GM21528 (cell line): ENCODE measurements at regions not wholly inside any gene's neighbourhood (a gene's known extent, or its start where the extent isn't known, plus 50 kb on each side); places are given as distances from the start of the nearest gene placed in this dataset.
"Not testable (repeated sequence)": the region's sequence is repeated elsewhere in the genome, so short reads cannot be mapped to it uniquely, and the experiment has no call there.

Experiments used
- ATAC-seq: cut with Tn5 transposase; IDR thresholded peaks from one replicate; pipeline ENCODE4 v1.9.1; 2021; ENCODE audit warnings: mild to moderate bottlenecking, moderate library complexity; ENCODE audit not compliant: unreplicated experiment, low FRiP score

DNA sequence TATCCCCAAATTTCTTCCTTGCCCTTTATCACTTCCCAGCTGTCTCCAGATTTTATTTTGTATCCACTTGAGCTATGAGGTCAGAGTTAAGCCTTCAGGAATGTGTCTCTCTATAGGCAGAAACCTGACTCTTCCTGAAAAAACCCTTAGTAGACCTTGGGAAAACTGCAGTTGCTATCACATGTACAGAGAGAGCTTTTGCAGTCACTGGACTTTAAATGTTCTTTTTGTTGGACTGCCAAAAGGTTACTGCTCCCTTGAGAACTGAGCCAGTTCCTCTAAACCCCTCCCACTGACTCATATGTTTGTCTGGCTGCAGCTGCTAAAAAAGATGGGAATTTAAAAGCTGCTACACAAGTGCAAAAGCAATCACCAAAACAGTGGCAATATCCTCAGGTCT lies 169.1 kb upstream of the CCDC54 start:
- ATAC-seq = no peak

DNA sequence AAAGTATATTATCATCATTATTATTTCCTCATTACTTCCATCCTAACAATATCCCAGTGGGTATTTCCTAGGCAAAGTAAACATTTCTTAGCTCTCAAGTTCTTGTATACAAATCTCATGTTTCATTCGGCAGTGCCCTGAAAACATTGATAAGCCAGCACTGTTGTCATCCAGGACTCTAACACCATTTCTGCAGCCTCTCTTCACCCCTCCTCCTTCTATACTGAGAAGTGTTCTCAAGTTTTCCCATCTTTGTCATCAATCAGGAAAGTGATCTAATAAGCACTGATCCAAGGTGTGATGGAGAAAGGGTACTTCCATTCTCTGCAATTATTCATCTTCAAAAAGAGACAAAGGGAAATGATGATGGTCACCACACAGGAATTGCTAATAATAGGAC lies 168.4 kb upstream of the CCDC54 start:
- ATAC-seq = no peak

GRCh38 chr3:107209302-107209990 lies 167.8 kb upstream of the CCDC54 start:
- ATAC-seq = no peak

- no peak for ATAC-seq
Observed at GRCh38 chr3:107211608-107212007, 165.6 kb upstream of the CCDC54 start.

DNA sequence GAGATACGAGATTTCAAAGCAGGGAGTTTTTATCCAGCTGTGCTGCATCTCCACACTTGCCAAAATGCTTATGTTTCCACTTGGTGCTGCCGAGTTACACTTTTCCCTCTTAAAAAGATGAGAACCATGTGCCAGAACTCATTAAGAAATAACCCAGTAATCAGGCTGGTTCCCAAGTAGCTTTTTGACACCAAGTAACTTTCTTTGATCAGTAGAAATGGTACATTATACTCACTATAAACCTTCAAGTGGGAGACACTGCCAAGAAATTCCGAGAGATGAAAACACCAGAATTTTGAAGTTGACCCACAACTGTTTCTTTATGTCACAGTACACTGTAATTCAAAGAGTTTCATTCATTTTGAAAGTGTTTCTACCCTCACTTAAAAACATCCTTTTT lies 164.6 kb upstream of the CCDC54 start:
- no peak for ATAC-seq

- no peak for ATAC-seq
Observed at GRCh38 chr3:107213044-107213669, 164.1 kb upstream of the CCDC54 start.

GRCh38 chr3:107216229-107216628 lies 161.0 kb upstream of the CCDC54 start:
- no peak for ATAC-seq

DNA sequence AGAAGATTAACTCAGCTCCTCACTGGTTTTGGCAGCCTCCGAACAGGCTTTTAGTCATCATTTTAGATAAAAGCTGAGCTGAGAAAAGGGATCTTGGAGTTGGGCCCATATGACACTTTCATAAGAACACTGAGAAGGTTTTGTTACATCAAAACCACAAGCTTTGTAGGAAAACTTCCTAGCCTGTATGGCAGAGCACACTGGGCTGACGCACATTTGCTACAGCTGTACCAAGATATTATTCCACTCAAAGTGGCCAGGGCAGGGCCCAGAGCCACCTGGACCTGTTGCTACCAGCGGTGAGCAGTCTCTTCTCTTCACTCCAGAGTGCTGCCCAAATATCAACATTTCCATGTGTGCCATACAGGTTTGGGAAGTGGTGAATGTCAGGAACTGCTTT lies 160.5 kb upstream of the CCDC54 start:
- no peak for ATAC-seq

GRCh38 chr3:107217172-107217571 lies 160.1 kb upstream of the CCDC54 start:
- ATAC-seq = no peak

- no peak for ATAC-seq
Observed at GRCh38 chr3:107218864-107219269, 158.4 kb upstream of the CCDC54 start.

DNA sequence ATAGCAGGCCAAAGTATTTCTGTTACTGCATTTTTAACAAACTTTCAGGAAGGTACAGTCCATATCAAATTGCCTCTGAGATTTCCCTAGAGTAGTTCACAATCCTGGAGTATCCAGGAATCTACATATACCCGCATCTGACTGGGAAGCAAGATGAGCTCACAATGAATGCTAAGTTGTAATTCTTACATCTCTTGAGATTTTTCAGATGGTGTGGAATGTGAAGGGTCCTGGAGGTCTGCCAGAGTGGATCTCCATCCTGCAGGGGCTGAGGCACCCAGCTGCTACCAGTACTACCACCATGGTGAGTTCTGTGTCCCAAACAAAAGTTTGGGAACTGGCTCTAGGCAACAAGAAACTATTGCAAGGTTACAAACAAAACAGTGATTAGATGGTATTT lies 156.7 kb upstream of the CCDC54 start:
- ATAC-seq = no peak

DNA sequence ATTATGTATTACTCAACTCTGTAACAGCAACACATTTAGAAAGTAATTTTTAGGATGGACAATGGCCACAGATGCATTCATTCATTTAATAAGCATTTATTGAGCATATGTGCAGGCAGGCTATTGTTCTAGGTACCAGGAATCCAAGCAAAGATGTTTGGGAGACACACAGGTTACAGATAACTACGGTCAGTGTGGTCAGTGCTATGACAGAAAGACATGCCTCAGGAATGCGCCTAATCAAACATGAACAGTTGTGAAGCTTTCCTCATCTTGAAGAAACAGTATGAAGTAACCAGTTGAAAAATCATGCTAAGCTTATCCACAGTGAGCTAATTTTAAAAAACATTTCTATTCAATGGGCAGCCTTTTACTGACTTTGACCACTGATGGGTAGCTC lies 155.4 kb upstream of the CCDC54 start:
- no peak for ATAC-seq

DNA sequence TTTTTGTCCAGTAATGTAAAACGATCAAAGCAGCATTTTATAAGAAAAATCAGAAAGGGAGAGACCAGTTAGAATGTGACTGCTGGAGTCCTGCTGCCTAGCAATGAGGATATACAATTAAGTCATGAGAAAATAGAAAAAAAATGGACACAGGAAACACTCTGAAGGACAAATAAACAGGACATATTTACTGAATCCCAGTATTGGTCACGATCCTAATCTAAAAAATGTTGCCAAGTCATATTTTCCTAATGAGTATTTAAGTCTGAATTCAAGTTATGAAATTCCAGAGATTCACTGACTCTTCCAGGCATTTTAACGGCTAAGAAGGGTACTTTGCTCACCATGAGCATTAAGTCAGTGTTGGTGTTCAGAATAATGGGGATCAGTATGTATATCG lies 154.3 kb upstream of the CCDC54 start:
- ATAC-seq = no peak

GRCh38 chr3:107224026-107224596 lies 153.1 kb upstream of the CCDC54 start:
- ATAC-seq = no peak

GRCh38 chr3:107227091-107227490 lies 150.1 kb upstream of the CCDC54 start:
- no peak for ATAC-seq

- not testable (repeated sequence) for ATAC-seq
Observed at GRCh38 chr3:107233877-107234276, 143.4 kb upstream of the CCDC54 start.

DNA sequence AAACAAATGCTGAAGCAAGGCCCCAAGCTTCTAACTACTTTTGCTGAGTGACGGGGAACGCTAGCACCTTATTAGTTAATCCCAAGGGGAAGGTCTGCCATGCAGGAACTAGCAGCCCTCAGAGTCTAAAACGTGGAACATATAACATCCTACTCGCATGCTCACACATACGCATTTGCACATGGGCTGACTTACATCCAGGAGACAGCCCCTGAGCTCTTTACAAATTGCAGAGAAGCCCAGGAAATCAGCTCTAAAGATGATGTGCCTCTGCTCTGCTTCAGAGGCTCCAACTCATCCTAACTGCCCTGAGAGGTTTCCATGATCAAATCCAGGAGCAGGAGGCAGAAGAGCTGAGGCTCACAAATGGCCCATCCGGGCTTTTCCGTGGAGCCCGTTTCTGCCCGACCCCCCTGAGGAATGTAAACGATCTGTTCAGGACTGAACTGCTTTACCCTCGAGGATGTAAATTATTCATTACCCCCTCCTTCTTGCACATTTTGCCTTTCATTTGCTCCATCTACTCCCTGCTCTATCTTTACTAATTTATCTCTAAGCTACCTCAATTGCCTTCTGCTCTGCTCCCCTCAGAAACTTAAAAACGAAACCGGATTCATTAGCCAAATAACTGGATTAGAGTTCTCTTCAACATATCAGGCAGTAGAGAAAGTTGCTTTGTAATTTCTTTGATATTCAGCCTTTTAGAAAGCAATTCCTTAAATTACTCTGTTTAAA lies 141.9 kb upstream of the CCDC54 start:
- peak; percentile 7 for ATAC-seq

GRCh38 chr3:107235928-107236315 lies 141.3 kb upstream of the CCDC54 start:
- ATAC-seq = peak; percentile 74

- ATAC-seq = no peak
Observed at GRCh38 chr3:107236655-107237337, 140.4 kb upstream of the CCDC54 start.

- no peak for ATAC-seq
Observed at GRCh38 chr3:107238787-107239186, 138.5 kb upstream of the CCDC54 start.

- no peak for ATAC-seq
Observed at GRCh38 chr3:107239703-107240102, 137.5 kb upstream of the CCDC54 start.
